IMR-90 (cell line): ENCODE measurements at regions not wholly inside any gene's neighbourhood (a gene's known extent, or its start where the extent isn't known, plus 50 kb on each side); places are given as distances from the start of the nearest gene placed in this dataset.

Source experiments
- ATAC-seq: fragments of 200-7000 bp; cut with Tn5 transposase; 2 replicates; pipeline ENCODE4 v1.9.1; 2020; ENCODE audit warnings: low read depth, mild to moderate bottlenecking, moderate library complexity
- BruUV-seq: library from RNA; stranded (reverse); fragments of 400-500 nt; replicated peaks from 2 replicates; lab custom pipeline; 2021; lab: Mats Ljungman, UMichigan
- CTCF ChIA-PET: fragments of 300-600 bp; formaldehyde crosslinking; extraction: SDS; loops from one replicate; lab custom pipeline; 2021; ENCODE audit warnings: antibody characterized with exemption; lab: Yijun Ruan, JAX
- POLR2A ChIA-PET: fragments of 300-600 bp; sonication (Branson Sonifier 250); formaldehyde crosslinking; loops from one replicate; lab custom pipeline; 2022; ENCODE audit warnings: antibody characterized with exemption; ENCODE audit not compliant: unreplicated experiment; lab: Charles Lee
- DNase-seq: peaks from one replicate; pipeline ENCODE4 v3.0.0; 2013
- H2AFZ ChIP-seq: replicated peaks from 2 replicates; pipeline ENCODE3; 2013; ENCODE audit warnings: low read length, mild to moderate bottlenecking; ENCODE audit not compliant: poor library complexity
- H2AK5ac ChIP-seq: 2 replicates; pipeline ENCODE4 v1.6.1; 2013; ENCODE audit warnings: low read depth, low read length, inconsistent platforms
- H2AK9ac ChIP-seq: replicated peaks from 2 replicates; pipeline ENCODE3; 2013; ENCODE audit warnings: mild to moderate bottlenecking, low read depth, low read length, moderate library complexity; ENCODE audit not compliant: poor library complexity
- H2BK120ac ChIP-seq: 2 replicates; pipeline ENCODE4 v1.6.1; 2013; ENCODE audit warnings: low read depth, low read length, inconsistent platforms
- H2BK15ac ChIP-seq: 3 replicates; pipeline ENCODE4 v1.6.1; 2013; ENCODE audit warnings: low read depth, low read length, inconsistent platforms
- H2BK20ac ChIP-seq: 2 replicates; pipeline ENCODE4 v1.6.1; 2013; ENCODE audit warnings: low read depth, mild to moderate bottlenecking, inconsistent platforms, low read length, moderate library complexity
- H2BK5ac ChIP-seq: 2 replicates; pipeline ENCODE4 v1.6.1; 2013; ENCODE audit warnings: mild to moderate bottlenecking, low read depth, low read length, inconsistent platforms; ENCODE audit not compliant: poor library complexity, severe bottlenecking
- H3K14ac ChIP-seq: replicated peaks from 2 replicates; pipeline ENCODE4 v1.6.1; 2013; ENCODE audit warnings: low read depth, low read length, inconsistent platforms
- H3K18ac ChIP-seq: 2 replicates; pipeline ENCODE4 v1.6.1; 2013; ENCODE audit warnings: low read depth, low read length, control low read depth
- H3K23ac ChIP-seq: 2 replicates; pipeline ENCODE4 v1.6.1; 2013; ENCODE audit warnings: low read depth, low read length, inconsistent platforms
- H3K27ac ChIP-seq: 2 replicates; pipeline ENCODE4 v1.5.1; 2013; ENCODE audit warnings: mild to moderate bottlenecking, control low read depth, low read length; ENCODE audit not compliant: insufficient read depth
- H3K27me3 ChIP-seq: 2 replicates; pipeline ENCODE4 v1.6.1; 2013; ENCODE audit warnings: low read length; ENCODE audit not compliant: control insufficient read depth, insufficient read depth
- H3K36me3 ChIP-seq: 2 replicates; pipeline ENCODE4 v1.6.1; 2013; ENCODE audit warnings: low read length, mixed read lengths; ENCODE audit not compliant: control insufficient read depth, insufficient read depth
- H3K4ac ChIP-seq: 2 replicates; pipeline ENCODE4 v1.6.1; 2013; ENCODE audit warnings: low read depth, low read length, inconsistent platforms
- H3K4me1 ChIP-seq: 2 replicates; pipeline ENCODE4 v1.6.1; 2013; ENCODE audit warnings: low read length, mixed read lengths; ENCODE audit not compliant: control insufficient read depth, insufficient read depth
- H3K4me2 ChIP-seq: 2 replicates; pipeline ENCODE4 v1.6.1; 2013; ENCODE audit warnings: low read depth, mild to moderate bottlenecking, control low read depth, low read length, moderate library complexity
- H3K4me3 ChIP-seq: 2 replicates; pipeline ENCODE4 v1.5.1; 2013; ENCODE audit warnings: low read depth, mild to moderate bottlenecking, control low read depth, low read length, moderate library complexity; ENCODE audit not compliant: insufficient read depth
- H3K56ac ChIP-seq: 2 replicates; pipeline ENCODE4 v1.6.1; 2013; ENCODE audit warnings: low read length, inconsistent platforms; ENCODE audit not compliant: insufficient read depth; ENCODE audit errors: extremely low read depth
- H3K79me1 ChIP-seq, 2 experiments: 2 replicates each; pipeline ENCODE4 v1.6.1; 2013; ENCODE audit warnings: low read length in 2 of 2, inconsistent platforms in 1 of 2, low read depth in 1 of 2
- H3K9ac ChIP-seq: 2 replicates; pipeline ENCODE4 v1.6.1; 2013; ENCODE audit warnings: low read depth, low read length, control low read depth
- H3K9me1 ChIP-seq: 2 replicates; pipeline ENCODE4 v1.6.1; 2013; ENCODE audit warnings: low read length, inconsistent platforms; ENCODE audit not compliant: insufficient read depth
- H3K9me3 ChIP-seq: 2 replicates; pipeline ENCODE4 v1.6.1; 2013; ENCODE audit warnings: low read length; ENCODE audit not compliant: control insufficient read depth, insufficient read depth
- H4K20me1 ChIP-seq: 2 replicates; pipeline ENCODE4 v1.6.1; 2013; ENCODE audit warnings: low read length, inconsistent platforms; ENCODE audit not compliant: insufficient read depth
- H4K5ac ChIP-seq: 2 replicates; pipeline ENCODE4 v1.6.1; 2013; ENCODE audit warnings: mild to moderate bottlenecking, low read depth, low read length, control low read depth
- H4K8ac ChIP-seq, 2 experiments: 2 replicates each; pipeline ENCODE4 v1.6.1; 2013; ENCODE audit warnings: low read depth in 2 of 2, low read length in 2 of 2, control low read depth in 1 of 2, inconsistent platforms in 1 of 2
- H4K91ac ChIP-seq: 2 replicates; pipeline ENCODE4 v1.6.1; 2013; ENCODE audit warnings: low read depth, low read length, inconsistent platforms; ENCODE audit not compliant: insufficient read depth
- BHLHE40 ChIP-seq: fragments of 150-350 bp; IDR thresholded peaks from 2 replicates; pipeline ENCODE4 v1.6.1; 2016; ENCODE audit warnings: mild to moderate bottlenecking, low read depth, low read length
- CHD1 ChIP-seq: IDR thresholded peaks from 2 replicates; pipeline ENCODE4 v1.6.1; 2012; ENCODE audit warnings: low read depth, low read length, improper control_type of control experiment
- ELK1 ChIP-seq: fragments of 150-350 bp; IDR thresholded peaks from 2 replicates; pipeline ENCODE4 v1.6.1; 2016; ENCODE audit warnings: low read depth, mild to moderate bottlenecking, low read length, moderate library complexity, borderline replicate concordance
- FOS ChIP-seq: fragments of 150-350 bp; IDR thresholded peaks from 2 replicates; pipeline ENCODE4 v1.6.1; 2016; ENCODE audit warnings: low read depth, low read length
- MAFK ChIP-seq: IDR thresholded peaks from 2 replicates; pipeline ENCODE4 v1.6.1; 2012; ENCODE audit warnings: low read depth, low read length, improper control_type of control experiment
- MAZ ChIP-seq: IDR thresholded peaks from 2 replicates; pipeline ENCODE4 v1.6.1; 2012; ENCODE audit warnings: low read depth, mild to moderate bottlenecking, low read length, improper control_type of control experiment, moderate library complexity, borderline replicate concordance
- MXI1 ChIP-seq: IDR thresholded peaks from 2 replicates; pipeline ENCODE4 v1.6.1; 2012; ENCODE audit warnings: low read depth, mild to moderate bottlenecking, low read length, moderate library complexity, borderline replicate concordance
- NFE2L2 ChIP-seq: fragments of 150-350 bp; IDR thresholded peaks from 2 replicates; pipeline ENCODE4 v1.6.1; 2016; ENCODE audit warnings: low read depth, mild to moderate bottlenecking, low read length
- POLR2A ChIP-seq: IDR thresholded peaks from 2 replicates; pipeline ENCODE4 v1.6.1; 2012; ENCODE audit warnings: mild to moderate bottlenecking, low read depth, low read length
- RAD21 ChIP-seq: IDR thresholded peaks from 2 replicates; pipeline ENCODE4 v1.6.1; 2012; ENCODE audit warnings: low read length, improper control_type of control experiment
- RCOR1 ChIP-seq: IDR thresholded peaks from 2 replicates; pipeline ENCODE4 v1.6.1; 2012; ENCODE audit warnings: mild to moderate bottlenecking, low read length, improper control_type of control experiment; ENCODE audit not compliant: insufficient replicate concordance
- SMC3 ChIP-seq: fragments of 150-350 bp; IDR thresholded peaks from 2 replicates; pipeline ENCODE4 v1.6.1; 2016; ENCODE audit warnings: low read depth, mild to moderate bottlenecking, antibody characterized with exemption, low read length, moderate library complexity
- USF2 ChIP-seq: fragments of 150-350 bp; IDR thresholded peaks from 2 replicates; pipeline ENCODE4 v1.6.1; 2017; ENCODE audit warnings: mild to moderate bottlenecking, antibody characterized with exemption, low read length, low read depth
- WGBS, 2 experiments: methylation state at CpG; one replicate each; pipeline versions ENCODE4 v1.1.5 to v1.1.7; 2013; ENCODE audit warnings: missing lambda C conversion rate in 2 of 2; ENCODE audit not compliant: insufficient read length in 1 of 2; ENCODE audit errors: extremely low coverage in 2 of 2; 5-methylcytosine and 5-hydroxymethylcytosine counted together
- dilution Hi-C: fragments of 300-500 bp; cut with HindIII; formaldehyde crosslinking; loops from one replicate; pipeline ENCODE4 v1.14.3; 2018; ENCODE audit warnings: low sequenced_read_pairs; ENCODE audit not compliant: unreplicated experiment
- in situ Hi-C: fragments of 300-500 bp; cut with MboI; formaldehyde crosslinking; loops from 3 replicates; pipeline ENCODE4 v1.14.3; 2019; ENCODE audit warnings: low sequenced_read_pairs, inconsistent platforms, mixed read lengths
- intact Hi-C: fragments of 100-400 bp; cut with micrococcal nuclease; formaldehyde crosslinking; loops from 2 replicates; pipeline ENCODE4 v1.10.0; 2022

- no peak for TF ChIP-seq ELK1
- no peak for TF ChIP-seq SMC3
- TF ChIP-seq POLR2A: no peak
- TF ChIP-seq RAD21: no peak
- TF ChIP-seq MAZ: no peak
- no peak for TF ChIP-seq FOS
- TF ChIP-seq CHD1: no peak
- no peak for TF ChIP-seq RCOR1
- no peak for TF ChIP-seq MXI1
- TF ChIP-seq NFE2L2: no peak
- no peak for TF ChIP-seq BHLHE40
- TF ChIP-seq USF2: no peak
- TF ChIP-seq MAFK: no peak
- Histone ChIP-seq H4K91ac (no peak overlapping the region), H2BK15ac (no peak overlapping the region), H2BK120ac (no peak overlapping the region), H3K9me3 (no peaks in the 10 kb centered on the region), H3K27me3 (no peaks in the 10 kb centered on the region), H4K5ac (no peak overlapping the region), H2BK20ac (no peak overlapping the region), H3K9me1 (no peaks in the 10 kb centered on the region), H2AFZ (no peak overlapping the region), H3K4me1 (no peaks in the 10 kb centered on the region), H3K4me2 (no peak overlapping the region), H3K4ac (no peak overlapping the region), H3K36me3 (no peaks in the 10 kb centered on the region), H3K27ac (no peak overlapping the region), H2AK9ac (no peak overlapping the region), H3K18ac (no peak overlapping the region), H3K56ac (no peak overlapping the region), H3K4me3 (no peak overlapping the region), H2BK5ac (no peak overlapping the region), H3K79me1 (no peaks in the 10 kb centered on the region), H3K9ac (no peak overlapping the region), H3K23ac (no peak overlapping the region), H3K14ac (no peak overlapping the region), H4K20me1 (no peaks in the 10 kb centered on the region), H2AK5ac (no peak overlapping the region), H4K8ac (no peak overlapping the region)
- no TSS peak for BruUV-seq
- WGBS, 2 experiments: no CpG with 5 or more reads among the region's 3 CpGs
- ATAC-seq (no peak), DNase-seq (no peak)
- in situ Hi-C loops (loop anchor here (5.0 to 10.0 kb wide), 3 partner anchors 487 to 934 kb away; no protein-coding TSS in a partner anchor), intact Hi-C loops (loop anchor here (10.0 kb wide), 1 partner anchor 953 kb away; no protein-coding TSS in a partner anchor), dilution Hi-C loops (no loop called here)
- POLR2A ChIA-PET: no interaction called here
- CTCF ChIA-PET: no interaction called here
Measured at GRCh38 chr5:164501344-164501743, 995.9 kb downstream of the MAT2B start.
